Spleen (tissue), 7 donors: ENCODE measurements at regions not wholly inside any gene's neighbourhood (a gene's known extent, or its start where the extent isn't known, plus 50 kb on each side); places are given as distances from the start of the nearest gene placed in this dataset.

ENCODE experiments used
- CTCF ChIP-seq, 11 experiments: fragments of 200-600 bp in 7 of 11; fragments of 450-650 bp in 4 of 11; sonication (generic) in 4 of 11; IDR thresholded peaks in 8 of 11; conservative IDR thresholded peaks in 3 of 11; 1 replicate in 7 of 11; 2 replicates in 4 of 11; pipeline versions ENCODE4 v1.4.0 to v1.8.0; 2016 to 2021; ENCODE audit warnings: antibody characterized with exemption in 11 of 11, inconsistent platforms in 4 of 11, mild to moderate bottlenecking in 1 of 11
- POLR2A ChIP-seq, 3 donors: fragments of 450-650 bp; IDR thresholded peaks; one replicate each; pipeline ENCODE4 v1.5.1; 2017; ENCODE audit warnings: antibody characterized with exemption in 3 of 3, mild to moderate bottlenecking in 1 of 3
- POLR2AphosphoS5 ChIP-seq, 3 donors: sonication (generic); formaldehyde crosslinking; IDR thresholded peaks; one replicate each; pipeline ENCODE4 v1.5.1; 2017; ENCODE audit warnings: antibody characterized with exemption in 3 of 3
- donor health status: DM: no; HTN: no; CAD: no; lungs with moderate emphysema.
- donor health status: DM: no; HTN: no; CAD: no.
- donor health status: DM: no; HTN: no; CAD: no.

DNA sequence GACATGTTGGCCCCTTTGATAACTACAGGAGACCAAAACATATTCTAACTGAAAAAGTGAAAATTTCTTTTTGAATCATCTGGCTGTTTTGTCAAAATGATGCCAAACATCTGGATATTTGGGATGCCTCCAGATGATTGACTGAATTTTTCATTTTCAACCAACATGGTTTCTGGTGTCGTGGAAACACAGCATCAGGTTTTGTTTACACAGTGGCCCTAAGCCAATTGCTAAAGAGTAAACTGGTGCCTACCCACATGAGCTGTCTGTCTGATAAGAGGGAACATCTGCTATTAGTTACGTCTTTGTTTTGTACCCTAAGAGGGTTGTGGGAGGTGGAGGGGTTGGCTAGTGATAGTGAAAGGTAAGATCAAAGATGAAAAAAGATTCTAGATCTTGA lies 204.8 kb downstream of the KCNK2 start:
- TF ChIP-seq POLR2AphosphoS5 (IDR thresholded peaks at IDR 0.05) (no peak), CTCF (IDR thresholded peaks at IDR 0.05 in 8 of 11, conservative IDR thresholded peaks at IDR 0.05 in 3 of 11) (no peak), POLR2A (IDR thresholded peaks at IDR 0.05) (no peak)
